ENCODE measurements at regions not wholly inside any gene's neighbourhood (a gene's known extent, or its start where the extent isn't known, plus 50 kb on each side); places are given as distances from the start of the nearest gene placed in this dataset.

DNA sequence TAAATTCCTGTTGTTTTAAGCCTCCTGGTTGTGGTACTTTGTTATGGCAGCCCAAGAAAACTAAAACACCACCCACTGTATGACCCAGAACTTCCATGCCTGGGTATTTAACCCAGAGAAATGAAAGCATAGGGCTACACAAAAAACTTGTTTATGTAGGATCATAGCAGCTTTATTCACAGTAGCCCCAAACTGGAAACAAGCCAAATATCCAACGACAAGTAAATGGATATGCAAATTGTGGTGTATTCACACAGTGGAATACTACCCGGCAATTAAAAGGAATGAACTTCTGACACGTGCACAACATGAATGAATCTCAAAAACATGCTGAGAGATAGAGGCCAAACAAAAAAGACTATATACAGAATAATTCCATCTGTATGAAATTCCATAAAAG is 62.2 kb upstream of the NAV2 start:
- Histone ChIP-seq H3K27ac (ENCODE audit: low read length) (no peak overlapping the region), H3K9ac (ENCODE audit: low read length) (no peak overlapping the region), H3K9me3 (ENCODE audit: low read length) (no peaks in the 10 kb centered on the region), H3K36me3 (ENCODE audit: insufficient read depth, low read length) (no peaks in the 10 kb centered on the region), H3K4me2 (ENCODE audit: low read depth, low read length, poor library complexity, severe bottlenecking) (no peak overlapping the region), H3K4me3 (ENCODE audit: low read length) (no peak overlapping the region), H3K9me2 (replicated peaks; ENCODE audit: insufficient read depth, low read length) (no peaks in the 10 kb centered on the region), H3K4me1 (ENCODE audit: low read length) (no peaks in the 10 kb centered on the region), H3K79me2 (ENCODE audit: low read length) (no peaks in the 10 kb centered on the region), H4K20me1 (ENCODE audit: insufficient read depth, low read depth, low read length) (no peaks in the 10 kb centered on the region), H2AFZ (ENCODE audit: low read length) (no peak overlapping the region), H3K27me3 (ENCODE audit: low read length) (no peaks in the 10 kb centered on the region)
- DNase-seq = no peak

- Histone ChIP-seq H4K20me1 (ENCODE audit: insufficient read depth, low read depth, low read length) (no peaks in the 10 kb centered on the region), H3K4me3 (ENCODE audit: low read length) (no peak overlapping the region), H3K4me1 (ENCODE audit: low read length) (no peaks in the 10 kb centered on the region), H2AFZ (ENCODE audit: low read length) (no peak overlapping the region), H3K79me2 (ENCODE audit: low read length) (no peaks in the 10 kb centered on the region), H3K4me2 (ENCODE audit: low read depth, low read length, poor library complexity, severe bottlenecking) (no peak overlapping the region), H3K9me3 (ENCODE audit: low read length) (no peaks in the 10 kb centered on the region), H3K9ac (ENCODE audit: low read length) (no peak overlapping the region), H3K27ac (ENCODE audit: low read length) (no peak overlapping the region), H3K27me3 (ENCODE audit: low read length) (no peaks in the 10 kb centered on the region), H3K36me3 (ENCODE audit: insufficient read depth, low read length) (no peaks in the 10 kb centered on the region), H3K9me2 (replicated peaks; ENCODE audit: insufficient read depth, low read length) (no peaks in the 10 kb centered on the region)
- no peak for DNase-seq
Measured at GRCh38 chr11:19649751-19650150, 62.9 kb upstream of the NAV2 start.

DNA sequence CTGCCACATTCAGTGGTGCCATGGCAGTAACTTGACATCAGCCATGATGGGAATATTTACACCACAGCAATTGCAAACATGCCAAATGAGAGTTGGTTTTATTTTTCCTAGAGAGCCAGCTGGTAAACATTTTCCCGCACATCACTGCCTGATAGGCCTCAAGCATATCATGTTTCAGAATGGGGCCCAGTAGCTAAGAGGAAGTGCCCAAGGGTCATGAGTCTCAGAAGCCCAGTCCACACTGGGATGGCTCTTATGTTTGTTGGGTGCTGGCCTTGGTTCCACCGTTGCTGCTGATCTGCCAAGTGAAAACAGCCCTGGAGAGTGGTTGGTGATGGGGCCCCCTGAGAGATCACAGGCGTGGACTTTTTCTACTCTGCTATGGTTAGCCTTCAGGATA is 64.3 kb upstream of the NAV2 start:
- Histone ChIP-seq H3K9me2 (replicated peaks; ENCODE audit: insufficient read depth, low read length) (no peaks in the 10 kb centered on the region), H3K36me3 (ENCODE audit: insufficient read depth, low read length) (no peaks in the 10 kb centered on the region), H3K79me2 (ENCODE audit: low read length) (no peaks in the 10 kb centered on the region), H3K9me3 (ENCODE audit: low read length) (no peaks in the 10 kb centered on the region), H3K4me2 (ENCODE audit: low read depth, low read length, poor library complexity, severe bottlenecking) (no peak overlapping the region), H3K4me3 (ENCODE audit: low read length) (no peak overlapping the region), H3K27ac (ENCODE audit: low read length) (no peak overlapping the region), H3K9ac (ENCODE audit: low read length) (no peak overlapping the region), H4K20me1 (ENCODE audit: insufficient read depth, low read depth, low read length) (no peaks in the 10 kb centered on the region), H2AFZ (ENCODE audit: low read length) (no peak overlapping the region), H3K27me3 (ENCODE audit: low read length) (no peaks in the 10 kb centered on the region), H3K4me1 (ENCODE audit: low read length) (no peaks in the 10 kb centered on the region)
- DNase-seq = no peak

DNA sequence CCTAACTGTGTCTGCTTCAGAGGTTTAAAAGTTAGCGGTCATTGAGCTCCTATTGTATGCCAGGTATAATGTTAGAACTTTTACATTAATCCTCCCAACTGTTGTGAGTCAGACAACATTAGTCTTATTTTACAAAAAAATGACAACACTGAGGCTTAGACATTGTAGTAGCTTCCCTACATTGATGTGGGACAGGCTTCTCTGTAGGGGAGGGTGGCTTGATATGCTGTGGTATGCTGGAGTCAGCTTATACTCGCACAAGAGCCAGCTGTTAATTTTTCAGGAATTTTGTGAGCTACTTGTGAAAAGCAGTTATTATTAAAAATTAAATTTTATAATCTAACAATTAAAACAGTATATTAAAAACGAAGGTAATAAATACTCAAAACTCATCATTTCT is 64.8 kb upstream of the NAV2 start:
- Histone ChIP-seq H3K27ac (ENCODE audit: low read length) (no peak overlapping the region), H3K27me3 (ENCODE audit: low read length) (no peaks in the 10 kb centered on the region), H3K9ac (ENCODE audit: low read length) (no peak overlapping the region), H3K4me1 (ENCODE audit: low read length) (no peaks in the 10 kb centered on the region), H3K9me2 (replicated peaks; ENCODE audit: insufficient read depth, low read length) (no peaks in the 10 kb centered on the region), H2AFZ (ENCODE audit: low read length) (no peak overlapping the region), H3K4me3 (ENCODE audit: low read length) (no peak overlapping the region), H3K79me2 (ENCODE audit: low read length) (no peaks in the 10 kb centered on the region), H3K36me3 (ENCODE audit: insufficient read depth, low read length) (no peaks in the 10 kb centered on the region), H4K20me1 (ENCODE audit: insufficient read depth, low read depth, low read length) (no peaks in the 10 kb centered on the region), H3K9me3 (ENCODE audit: low read length) (no peaks in the 10 kb centered on the region), H3K4me2 (ENCODE audit: low read depth, low read length, poor library complexity, severe bottlenecking) (no peak overlapping the region)
- DNase-seq = no peak

DNA sequence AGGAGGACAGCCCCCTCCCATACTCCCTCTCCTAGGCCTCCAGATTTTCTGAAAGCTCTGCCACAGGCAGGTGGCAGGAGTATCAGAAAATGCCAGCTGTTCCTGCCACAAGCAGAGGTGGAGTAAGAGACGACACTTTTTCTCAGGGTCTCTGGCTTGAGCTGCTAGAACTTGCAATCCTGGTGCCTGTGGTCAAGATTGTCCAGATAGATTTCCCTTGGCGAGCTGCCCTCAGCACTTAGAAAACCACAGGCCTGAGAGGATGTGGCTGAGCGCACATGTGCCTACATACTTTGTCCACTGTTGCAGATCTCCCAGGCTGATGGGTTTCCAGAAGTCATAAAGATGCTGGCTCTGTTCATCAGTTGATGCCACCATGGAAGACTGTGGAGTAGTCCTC is 65.7 kb upstream of the NAV2 start:
- Histone ChIP-seq H3K36me3 (ENCODE audit: insufficient read depth, low read length) (no peaks in the 10 kb centered on the region), H3K9me3 (ENCODE audit: low read length) (no peaks in the 10 kb centered on the region), H3K27me3 (ENCODE audit: low read length) (no peaks in the 10 kb centered on the region), H2AFZ (ENCODE audit: low read length) (no peak overlapping the region), H3K27ac (ENCODE audit: low read length) (no peak overlapping the region), H4K20me1 (ENCODE audit: insufficient read depth, low read depth, low read length) (no peaks in the 10 kb centered on the region), H3K4me2 (ENCODE audit: low read depth, low read length, poor library complexity, severe bottlenecking) (no peak overlapping the region), H3K4me3 (ENCODE audit: low read length) (no peak overlapping the region), H3K9ac (ENCODE audit: low read length) (no peak overlapping the region), H3K79me2 (ENCODE audit: low read length) (no peaks in the 10 kb centered on the region), H3K4me1 (ENCODE audit: low read length) (no peaks in the 10 kb centered on the region), H3K9me2 (replicated peaks; ENCODE audit: insufficient read depth, low read length) (no peaks in the 10 kb centered on the region)
- DNase-seq = no peak

GRCh38 chr11:19646308-19646707 is 66.3 kb upstream of the NAV2 start:
- Histone ChIP-seq H3K4me2 (ENCODE audit: low read depth, low read length, poor library complexity, severe bottlenecking) (no peak overlapping the region), H4K20me1 (ENCODE audit: insufficient read depth, low read depth, low read length) (no peaks in the 10 kb centered on the region), H3K9me3 (ENCODE audit: low read length) (no peaks in the 10 kb centered on the region), H3K4me3 (ENCODE audit: low read length) (no peak overlapping the region), H3K9me2 (replicated peaks; ENCODE audit: insufficient read depth, low read length) (no peaks in the 10 kb centered on the region), H3K36me3 (ENCODE audit: insufficient read depth, low read length) (no peaks in the 10 kb centered on the region), H3K4me1 (ENCODE audit: low read length) (no peaks in the 10 kb centered on the region), H3K9ac (ENCODE audit: low read length) (no peak overlapping the region), H3K27me3 (ENCODE audit: low read length) (no peaks in the 10 kb centered on the region), H3K27ac (ENCODE audit: low read length) (no peak overlapping the region), H2AFZ (ENCODE audit: low read length) (no peak overlapping the region), H3K79me2 (ENCODE audit: low read length) (no peaks in the 10 kb centered on the region)
- no peak for DNase-seq

- Histone ChIP-seq H3K27me3 (ENCODE audit: low read length) (no peaks in the 10 kb centered on the region), H3K4me2 (ENCODE audit: low read depth, low read length, poor library complexity, severe bottlenecking) (no peak overlapping the region), H3K36me3 (ENCODE audit: insufficient read depth, low read length) (no peaks in the 10 kb centered on the region), H3K9ac (ENCODE audit: low read length) (no peak overlapping the region), H3K79me2 (ENCODE audit: low read length) (no peaks in the 10 kb centered on the region), H3K4me3 (ENCODE audit: low read length) (no peak overlapping the region), H4K20me1 (ENCODE audit: insufficient read depth, low read depth, low read length) (no peaks in the 10 kb centered on the region), H3K27ac (ENCODE audit: low read length) (no peak overlapping the region), H3K9me2 (replicated peaks; ENCODE audit: insufficient read depth, low read length) (no peaks in the 10 kb centered on the region), H3K9me3 (ENCODE audit: low read length) (no peaks in the 10 kb centered on the region), H3K4me1 (ENCODE audit: low read length) (no peaks in the 10 kb centered on the region), H2AFZ (ENCODE audit: low read length) (no peak overlapping the region)
- DNase-seq = no peak
Measured at GRCh38 chr11:19644316-19644715, 68.3 kb upstream of the NAV2 start.

DNA sequence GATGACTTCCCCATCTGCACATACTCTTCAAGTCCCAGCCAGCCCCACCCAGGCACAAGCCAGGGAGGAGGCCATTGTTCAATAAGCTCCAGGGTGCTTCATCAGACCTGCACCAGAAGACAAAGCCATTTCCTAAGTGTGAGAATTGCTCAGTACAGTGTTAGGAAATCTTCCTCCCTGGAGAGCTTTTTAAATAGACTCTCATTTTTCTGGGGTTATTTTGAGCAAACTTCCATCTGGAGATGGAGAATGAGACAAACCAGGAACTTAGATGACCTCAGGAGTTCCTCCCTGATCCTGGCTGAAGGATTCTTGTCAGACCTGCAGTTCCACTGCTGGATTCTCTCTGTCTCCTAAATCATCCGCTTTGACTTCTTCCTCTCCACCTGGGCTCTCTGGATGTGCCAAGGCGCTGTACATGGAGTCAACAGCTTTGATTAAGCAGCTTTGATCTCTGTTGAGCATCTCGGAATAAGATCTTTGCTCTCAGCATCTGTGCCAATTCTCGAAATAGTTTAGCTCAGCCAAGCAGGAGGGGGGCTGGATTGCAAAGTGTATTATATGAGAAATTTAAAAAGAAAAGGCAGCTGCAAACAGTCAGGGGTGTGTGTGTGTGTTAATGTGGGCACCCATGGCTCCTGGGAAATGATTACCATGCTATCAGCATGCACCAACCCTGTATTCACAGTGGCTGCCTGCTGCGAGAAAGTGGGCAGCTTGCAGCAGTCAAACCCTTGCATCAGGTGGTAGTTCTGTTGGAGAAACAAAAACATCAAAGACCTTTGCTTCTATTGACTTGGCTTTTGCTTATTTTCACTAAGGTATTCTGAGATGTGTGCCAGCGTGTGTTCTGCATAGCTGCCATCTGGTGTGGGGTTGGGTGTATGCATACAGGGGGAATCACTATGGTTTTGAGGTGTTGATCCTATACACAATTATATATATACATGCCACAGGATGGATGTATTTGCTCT is 70.2 kb upstream of the NAV2 start:
- no peak overlapping the region for H3K9ac ChIP-seq (ENCODE audit: low read length)
- H3K79me2 ChIP-seq (ENCODE audit: low read length) = no peaks in the 10 kb centered on the region
- no peaks in the 10 kb centered on the region for H3K27me3 ChIP-seq (ENCODE audit: low read length)
- H3K36me3 ChIP-seq (ENCODE audit: insufficient read depth, low read length) = no peaks in the 10 kb centered on the region
- no peaks in the 10 kb centered on the region for H3K4me1 ChIP-seq (ENCODE audit: low read length)
- no peaks in the 10 kb centered on the region for H3K9me2 ChIP-seq (replicated peaks; ENCODE audit: insufficient read depth, low read length)
- H2AFZ ChIP-seq (ENCODE audit: low read length) = no peak overlapping the region
- H3K9me3 ChIP-seq (ENCODE audit: low read length) = no peaks in the 10 kb centered on the region
- no peak overlapping the region for H3K4me2 ChIP-seq (ENCODE audit: low read depth, low read length, poor library complexity, severe bottlenecking)
- H3K4me3 ChIP-seq (ENCODE audit: low read length) = no peak overlapping the region
- H3K27ac ChIP-seq (ENCODE audit: low read length) = no peak overlapping the region
- DNase-seq = no peak
- H4K20me1 ChIP-seq (ENCODE audit: insufficient read depth, low read depth, low read length) = no peaks in the 10 kb centered on the region
